H1 (cell line): ENCODE measurements at regions not wholly inside any gene's neighbourhood (a gene's known extent, or its start where the extent isn't known, plus 50 kb on each side); places are given as distances from the start of the nearest gene placed in this dataset.

Source experiments
- CHD7 ChIP-seq: fragments of 300-600 bp; sonication (generic); IDR thresholded peaks from 2 replicates; pipeline ENCODE4 v1.7.1; 2012; ENCODE audit warnings: low read length, moderate library complexity, mild to moderate bottlenecking, inconsistent platforms; ENCODE audit not compliant: insufficient replicate concordance
- JUN ChIP-seq: IDR thresholded peaks from 2 replicates; pipeline ENCODE4 v1.6.1; 2011; ENCODE audit warnings: low read depth, mild to moderate bottlenecking, improper control_type of control experiment, low read length
- PHF8 ChIP-seq: fragments of 200-600 bp; sonication (generic); conservative IDR thresholded peaks from 2 replicates; pipeline ENCODE4 v1.7.1; 2012; ENCODE audit warnings: low read depth, mild to moderate bottlenecking, inconsistent platforms, low read length, moderate library complexity
- POU5F1 ChIP-seq: IDR thresholded peaks from 2 replicates; pipeline ENCODE4 v1.6.1; 2011; ENCODE audit warnings: low read depth, mild to moderate bottlenecking, low read length, moderate library complexity
- TAF7 ChIP-seq: optimal IDR thresholded peaks from 2 replicates; pipeline ENCODE3; 2011; ENCODE audit warnings: low read depth, mild to moderate bottlenecking, inconsistent platforms, low read length, moderate library complexity, borderline replicate concordance
- ZNF274 ChIP-seq: IDR thresholded peaks from 2 replicates; pipeline ENCODE4 v1.7.0; 2012; ENCODE audit warnings: low read length, borderline replicate concordance; ENCODE audit errors: extremely low read depth

DNA sequence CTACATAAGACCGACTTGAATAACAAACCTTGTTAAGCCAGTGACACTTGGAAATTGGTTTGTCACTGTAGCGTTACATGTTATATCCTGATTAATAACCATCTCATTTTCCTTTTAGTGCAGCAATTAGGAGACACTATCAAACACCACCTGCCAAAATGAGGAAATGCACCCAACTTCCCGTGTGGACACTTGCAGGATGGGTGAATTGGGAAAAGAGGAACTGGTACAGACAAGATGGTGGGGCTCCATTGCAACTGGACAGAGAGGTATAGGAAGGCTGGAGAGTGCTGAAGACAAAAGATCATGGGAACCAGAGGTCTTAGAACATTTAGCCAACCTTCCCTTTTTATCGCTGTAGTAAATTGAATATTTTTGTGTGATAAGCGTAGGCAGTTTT lies 816.3 kb upstream of the HS6ST1 start (continued):
- no peak for TF ChIP-seq CHD7
- TF ChIP-seq PHF8, result no peak
- no peak for TF ChIP-seq JUN
- no peak for TF ChIP-seq POU5F1
- TF ChIP-seq ZNF274, result no peak
- no peak for TF ChIP-seq TAF7
- TF ChIP-seq, all 59 proteins: peak for 0
